ENCODE measurements at regions not wholly inside any gene's neighbourhood (a gene's known extent, or its start where the extent isn't known, plus 50 kb on each side); places are given as distances from the start of the nearest gene placed in this dataset.

DNA sequence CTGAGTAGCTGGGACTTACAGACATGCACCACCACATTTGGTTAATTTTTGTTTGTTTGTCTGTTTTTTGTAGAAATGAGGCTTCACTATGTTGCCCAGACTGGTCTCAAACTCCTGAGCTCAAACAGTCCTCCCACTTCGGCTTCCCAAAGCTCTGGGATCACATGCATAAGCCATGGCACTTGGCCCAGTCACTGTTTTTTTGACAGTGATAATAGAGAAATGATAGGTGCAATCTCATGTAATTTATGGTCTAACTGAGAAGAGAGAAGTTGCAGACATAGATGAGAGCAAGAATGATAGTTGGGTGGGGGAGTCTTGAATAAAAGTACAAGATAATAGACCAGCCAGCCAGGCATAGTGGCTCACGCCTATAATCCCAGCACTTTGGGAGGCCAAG is 89.7 kb upstream of the TNRC6A start:
- ChIA-PET POLR2A (no interaction called here), CTCF (interaction anchor here (0.7 to 1.2 kb wide), 3 partner anchors 9 to 89 kb away, joined by 3 to 4 read pairs (median 4); no protein-coding TSS in a partner anchor)
- H3K4me3 ChIP-seq, result no peak overlapping the region
- 88% methylated on average over 2 of the region's 2 CpGs for WGBS (ENCODE audit: missing lambda C conversion rate)
- no peaks in the 10 kb centered on the region for H3K9me3 ChIP-seq
- H3K4me1 ChIP-seq, result peaks cover 29% of the 10 kb centered on the region
- H3K27ac ChIP-seq, result peak overlapping the region in 1 of 2 experiments; percentile 91; a peak in 3 of 6 replicates
- TF ChIP-seq ZNF302 (CRISPR knock-in tag; IDR thresholded peaks at IDR 0.05) (no peak), CHD2 (IDR thresholded peaks at IDR 0.05; ENCODE audit: low read length, partially characterized antibody) (no peak), TP53 (CRISPR knock-in tag; IDR thresholded peaks at IDR 0.05) (no peak), ZSCAN20 (CRISPR knock-in tag; IDR thresholded peaks at IDR 0.05) (no peak), CBX8 (IDR thresholded peaks at IDR 0.05) (no peak), MAZ (IDR thresholded peaks at IDR 0.05; ENCODE audit: borderline replicate concordance, low read depth, low read length) (no peak), RNF2 (IDR thresholded peaks at IDR 0.05; ENCODE audit: borderline replicate concordance, low read depth) (no peak), RFX5 (IDR thresholded peaks at IDR 0.05) (no peak), ZC3H11A (IDR thresholded peaks at IDR 0.05) (no peak), NFE2L2 (conservative IDR thresholded peaks at IDR 0.05; ENCODE audit: low read length) (no peak), EHMT2 (IDR thresholded peaks at IDR 0.05; ENCODE audit: low read depth) (no peak), RAD21 (conservative IDR thresholded peaks at IDR 0.05 in 1 of 2, IDR thresholded peaks at IDR 0.05 in 1 of 2) (no peak), HEYL (CRISPR knock-in tag; IDR thresholded peaks at IDR 0.05) (no peak), NR3C1 (IDR thresholded peaks at IDR 0.05) (no peak), BHLHE40 (IDR thresholded peaks at IDR 0.05; ENCODE audit: low read depth, low read length) (no peak)
- TF ChIP-seq, protein P1, sequence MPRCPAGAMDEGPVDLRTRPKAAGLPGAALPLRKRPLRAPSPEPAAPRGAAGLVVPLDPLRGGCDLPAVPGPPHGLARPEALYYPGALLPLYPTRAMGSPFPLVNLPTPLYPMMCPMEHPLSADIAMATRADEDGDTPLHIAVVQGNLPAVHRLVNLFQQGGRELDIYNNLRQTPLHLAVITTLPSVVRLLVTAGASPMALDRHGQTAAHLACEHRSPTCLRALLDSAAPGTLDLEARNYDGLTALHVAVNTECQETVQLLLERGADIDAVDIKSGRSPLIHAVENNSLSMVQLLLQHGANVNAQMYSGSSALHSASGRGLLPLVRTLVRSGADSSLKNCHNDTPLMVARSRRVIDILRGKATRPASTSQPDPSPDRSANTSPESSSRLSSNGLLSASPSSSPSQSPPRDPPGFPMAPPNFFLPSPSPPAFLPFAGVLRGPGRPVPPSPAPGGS (IDR thresholded peaks at IDR 0.05), result no peak
- TF ChIP-seq, protein P2, sequence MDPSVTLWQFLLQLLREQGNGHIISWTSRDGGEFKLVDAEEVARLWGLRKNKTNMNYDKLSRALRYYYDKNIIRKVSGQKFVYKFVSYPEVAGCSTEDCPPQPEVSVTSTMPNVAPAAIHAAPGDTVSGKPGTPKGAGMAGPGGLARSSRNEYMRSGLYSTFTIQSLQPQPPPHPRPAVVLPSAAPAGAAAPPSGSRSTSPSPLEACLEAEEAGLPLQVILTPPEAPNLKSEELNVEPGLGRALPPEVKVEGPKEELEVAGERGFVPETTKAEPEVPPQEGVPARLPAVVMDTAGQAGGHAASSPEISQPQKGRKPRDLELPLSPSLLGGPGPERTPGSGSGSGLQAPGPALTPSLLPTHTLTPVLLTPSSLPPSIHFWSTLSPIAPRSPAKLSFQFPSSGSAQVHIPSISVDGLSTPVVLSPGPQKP (IDR thresholded peaks at IDR 0.05; ENCODE audit: low read depth, low read length), result no peak
- ATAC-seq, result no peak
- no peak for FAIRE-seq
- no peak for DNase-seq (ENCODE audit: low read depth in 1 of 2, low spot score in 1 of 2)
- H3K4me2 ChIP-seq, result no peak overlapping the region

DNA sequence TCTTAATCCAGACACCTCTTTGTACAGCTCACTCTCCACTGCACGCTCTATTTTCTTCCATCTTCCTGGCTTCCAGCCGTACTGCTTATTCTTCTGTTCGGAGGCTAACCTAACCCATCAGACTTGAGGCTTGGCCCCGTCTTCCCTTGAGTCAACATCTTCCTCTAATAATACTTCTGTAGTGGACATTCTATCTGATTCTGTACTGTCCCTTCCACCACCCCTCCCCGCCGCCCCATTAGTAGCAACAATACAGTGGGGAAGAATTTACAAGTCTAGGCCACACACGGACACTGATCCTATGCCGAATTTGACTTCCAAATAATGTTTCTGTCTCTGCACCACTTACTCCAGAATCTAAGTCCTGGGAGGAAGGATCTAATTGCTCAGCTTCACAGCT is 86.0 kb upstream of the TNRC6A start:
- POLR2A ChIA-PET, result interaction anchor here (1.0 kb wide), 1 partner anchor 26 kb away, joined by 3 read pairs; no protein-coding TSS in a partner anchor
- no peak overlapping the region for H3K4me3 ChIP-seq
- CTCF ChIA-PET, result interaction anchor here (1.5 to 1.7 kb wide), 2 partner anchors 37 to 63 kb away, joined by 3 to 5 read pairs; no protein-coding TSS in a partner anchor
- ATAC-seq (no peak), FAIRE-seq (no peak), DNase-seq (ENCODE audit: low read depth in 1 of 2, low spot score in 1 of 2) (no peak)
- H3K27ac ChIP-seq, result peak overlapping the region in 1 of 2 experiments; percentile 72; a peak in 3 of 6 replicates
- H3K9me3 ChIP-seq, result no peaks in the 10 kb centered on the region
- TF ChIP-seq MAFK (IDR thresholded peaks at IDR 0.05; ENCODE audit: partially characterized antibody) (no peak), ESRRA (IDR thresholded peaks at IDR 0.05; ENCODE audit: borderline replicate concordance, low read length) (no peak), MYC (IDR thresholded peaks at IDR 0.05; ENCODE audit: borderline replicate concordance, low read length) (no peak), CEBPB (IDR thresholded peaks at IDR 0.05) (no peak), CBX2 (IDR thresholded peaks at IDR 0.05; ENCODE audit: borderline replicate concordance, low read depth) (no peak), NPAS2 (CRISPR knock-in tag; IDR thresholded peaks at IDR 0.05; ENCODE audit: borderline replicate concordance) (no peak), KDM5A (IDR thresholded peaks at IDR 0.05) (no peak), HOXB5 (CRISPR knock-in tag; IDR thresholded peaks at IDR 0.05) (no peak), MAZ (IDR thresholded peaks at IDR 0.05; ENCODE audit: borderline replicate concordance, low read depth, low read length) (no peak)
- TF ChIP-seq, protein P3, sequence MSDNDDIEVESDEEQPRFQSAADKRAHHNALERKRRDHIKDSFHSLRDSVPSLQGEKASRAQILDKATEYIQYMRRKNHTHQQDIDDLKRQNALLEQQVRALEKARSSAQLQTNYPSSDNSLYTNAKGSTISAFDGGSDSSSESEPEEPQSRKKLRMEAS (IDR thresholded peaks at IDR 0.05), result no peak
- TF ChIP-seq, protein P4, sequence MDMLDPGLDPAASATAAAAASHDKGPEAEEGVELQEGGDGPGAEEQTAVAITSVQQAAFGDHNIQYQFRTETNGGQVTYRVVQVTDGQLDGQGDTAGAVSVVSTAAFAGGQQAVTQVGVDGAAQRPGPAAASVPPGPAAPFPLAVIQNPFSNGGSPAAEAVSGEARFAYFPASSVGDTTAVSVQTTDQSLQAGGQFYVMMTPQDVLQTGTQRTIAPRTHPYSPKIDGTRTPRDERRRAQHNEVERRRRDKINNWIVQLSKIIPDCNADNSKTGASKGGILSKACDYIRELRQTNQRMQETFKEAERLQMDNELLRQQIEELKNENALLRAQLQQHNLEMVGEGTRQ (IDR thresholded peaks at IDR 0.05), result no peak
- TF ChIP-seq, protein P5, sequence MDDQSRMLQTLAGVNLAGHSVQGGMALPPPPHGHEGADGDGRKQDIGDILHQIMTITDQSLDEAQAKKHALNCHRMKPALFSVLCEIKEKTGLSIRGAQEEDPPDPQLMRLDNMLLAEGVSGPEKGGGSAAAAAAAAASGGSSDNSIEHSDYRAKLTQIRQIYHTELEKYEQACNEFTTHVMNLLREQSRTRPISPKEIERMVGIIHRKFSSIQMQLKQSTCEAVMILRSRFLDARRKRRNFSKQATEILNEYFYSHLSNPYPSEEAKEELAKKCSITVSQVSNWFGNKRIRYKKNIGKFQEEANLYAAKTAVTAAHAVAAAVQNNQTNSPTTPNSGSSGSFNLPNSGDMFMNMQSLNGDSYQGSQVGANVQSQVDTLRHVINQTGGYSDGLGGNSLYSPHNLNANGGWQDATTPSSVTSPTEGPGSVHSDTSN (IDR thresholded peaks at IDR 0.05), result no peak
- H3K4me2 ChIP-seq, result no peak overlapping the region
- peaks cover 26% of the 10 kb centered on the region for H3K4me1 ChIP-seq
- 83% methylated on average over 8 of the region's 8 CpGs for WGBS (ENCODE audit: missing lambda C conversion rate)
